Panc1 (cell line): ENCODE measurements at regions not wholly inside any gene's neighbourhood (a gene's known extent, or its start where the extent isn't known, plus 50 kb on each side); places are given as distances from the start of the nearest gene placed in this dataset.
"Not testable (repeated sequence)": the region's sequence is repeated elsewhere in the genome, so short reads cannot be mapped to it uniquely, and the experiment has no call there.

Experiments used
- CTCF ChIP-seq: fragments of 450-650 bp; IDR thresholded peaks from 2 replicates; pipeline ENCODE4 v1.5.1; 2017; ENCODE audit warnings: mild to moderate bottlenecking
- POLR2AphosphoS5 ChIP-seq: IDR thresholded peaks from 2 replicates; pipeline ENCODE4 v1.6.1; 2012; ENCODE audit warnings: mild to moderate bottlenecking, low read depth, low read length, moderate library complexity
- REST ChIP-seq, 2 experiments: IDR thresholded peaks; 2 replicates each; pipeline ENCODE4 v1.6.1; 2011 to 2012; ENCODE audit warnings: low read depth in 2 of 2, control low read depth in 1 of 2, low read length in 1 of 2, mild to moderate bottlenecking in 1 of 2, moderate library complexity in 1 of 2; ENCODE audit not compliant: insufficient read depth in 1 of 2

GRCh38 chr7:56809734-56810133, 322.5 kb downstream of the ZNF479 start:
- TF ChIP-seq REST (IDR thresholded peaks at IDR 0.05; ENCODE audit: insufficient read depth in 1 of 2, low read depth in 2 of 2, low read length in 1 of 2); CTCF; POLR2AphosphoS5: not testable (repeated sequence)
